PC-3 (cell line): ENCODE measurements at regions not wholly inside any gene's neighbourhood (a gene's known extent, or its start where the extent isn't known, plus 50 kb on each side); places are given as distances from the start of the nearest gene placed in this dataset.

ENCODE experiments used
- ATAC-seq: fragments of 200-7000 bp; cut with Tn5 transposase; 2 replicates; pipeline ENCODE4 v1.9.1; 2020; ENCODE audit warnings: mild to moderate bottlenecking, moderate library complexity
- BruUV-seq: library from RNA; stranded (reverse); fragments of 400-500 nt; replicated peaks from 2 replicates; lab custom pipeline; 2021; lab: Mats Ljungman, UMichigan
- CTCF ChIA-PET: fragments of 300-600 bp; sonication (Branson Sonifier 250); formaldehyde crosslinking; loops from one replicate; lab custom pipeline; 2022; ENCODE audit warnings: antibody characterized with exemption; lab: Charles Lee
- POLR2A ChIA-PET: fragments of 300-600 bp; sonication (Branson Sonifier 250); formaldehyde crosslinking; loops from one replicate; lab custom pipeline; 2022; ENCODE audit warnings: antibody characterized with exemption; ENCODE audit not compliant: unreplicated experiment; lab: Charles Lee
- DNase-seq: peaks from one replicate; pipeline ENCODE4 v3.0.0-alpha.2; 2015
- H2AFZ ChIP-seq: fragments of 300-600 bp; sonication (generic); 2 replicates; pipeline ENCODE4 v1.6.0; 2016; ENCODE audit warnings: antibody characterized with exemption, low read length
- H3F3A ChIP-seq: fragments of 300-600 bp; sonication (generic); one replicate; pipeline ENCODE4 v1.6.0; 2017; ENCODE audit warnings: antibody characterized with exemption, low read length, control low read depth, mild to moderate bottlenecking; ENCODE audit not compliant: unreplicated experiment
- H3K27ac ChIP-seq: fragments of 300-600 bp; sonication (generic); 2 replicates; pipeline ENCODE4 v1.5.1; 2016; ENCODE audit warnings: mild to moderate bottlenecking, low read length
- H3K27me3 ChIP-seq: fragments of 300-600 bp; sonication (generic); 2 replicates; pipeline ENCODE4 v1.6.1; 2016; ENCODE audit warnings: low read length, mixed read lengths
- H3K36me3 ChIP-seq: fragments of 300-600 bp; sonication (generic); 2 replicates; pipeline ENCODE4 v1.6.1; 2016; ENCODE audit warnings: low read depth, mixed run types, low read length, mixed read lengths
- H3K4me1 ChIP-seq: fragments of 300-600 bp; sonication (generic); 2 replicates; pipeline ENCODE4 v1.5.1; 2016; ENCODE audit warnings: low read length; ENCODE audit not compliant: insufficient read depth
- H3K4me2 ChIP-seq: fragments of 300-600 bp; sonication (generic); 2 replicates; pipeline ENCODE4 v1.6.0; 2016; ENCODE audit warnings: low read length
- H3K4me3 ChIP-seq: fragments of 300-600 bp; sonication (generic); 2 replicates; pipeline ENCODE4 v1.5.1; 2016; ENCODE audit warnings: mild to moderate bottlenecking, low read length, mixed read lengths
- H3K79me2 ChIP-seq: fragments of 300-600 bp; sonication (generic); 2 replicates; pipeline ENCODE4 v1.6.1; 2017; ENCODE audit warnings: low read length, mixed read lengths
- H3K9ac ChIP-seq: fragments of 300-600 bp; sonication (generic); 2 replicates; pipeline ENCODE4 v1.6.0; 2016; ENCODE audit warnings: mild to moderate bottlenecking, low read length
- H3K9me2 ChIP-seq: fragments of 300-600 bp; sonication (generic); replicated peaks from 2 replicates; pipeline ENCODE4 v1.6.1; 2016; ENCODE audit warnings: mixed run types, low read length, mixed read lengths
- H3K9me3 ChIP-seq: fragments of 300-600 bp; sonication (generic); 2 replicates; pipeline ENCODE4 v1.6.1; 2016; ENCODE audit warnings: low read length, mixed read lengths
- H4K20me1 ChIP-seq: fragments of 300-600 bp; sonication (generic); 2 replicates; pipeline ENCODE4 v1.6.1; 2016; ENCODE audit warnings: low read length, mixed read lengths
- EZH2 ChIP-seq: fragments of 300-600 bp; sonication (generic); IDR thresholded peaks from one replicate; pipeline ENCODE4 v1.6.1; 2017; ENCODE audit warnings: antibody characterized with exemption, mild to moderate bottlenecking, low read length; ENCODE audit not compliant: unreplicated experiment
- EZH2phosphoT487 ChIP-seq: fragments of 300-600 bp; sonication (generic); IDR thresholded peaks from 2 replicates; pipeline ENCODE4 v1.6.1; 2018; ENCODE audit warnings: mild to moderate bottlenecking, antibody characterized with exemption, low read length, borderline replicate concordance
- intact Hi-C: fragments of 100-400 bp; cut with micrococcal nuclease; formaldehyde crosslinking; loops from 2 replicates; pipeline ENCODE4 v1.9.0; 2023
- TF ChIP-seq, protein P1 (sequence below): fragments of 300-600 bp; sonication (generic); conservative IDR thresholded peaks from 2 replicates; pipeline ENCODE4 v1.5.1; 2017; ENCODE audit warnings: antibody characterized with exemption, low read depth, mild to moderate bottlenecking, low read length

DNA sequence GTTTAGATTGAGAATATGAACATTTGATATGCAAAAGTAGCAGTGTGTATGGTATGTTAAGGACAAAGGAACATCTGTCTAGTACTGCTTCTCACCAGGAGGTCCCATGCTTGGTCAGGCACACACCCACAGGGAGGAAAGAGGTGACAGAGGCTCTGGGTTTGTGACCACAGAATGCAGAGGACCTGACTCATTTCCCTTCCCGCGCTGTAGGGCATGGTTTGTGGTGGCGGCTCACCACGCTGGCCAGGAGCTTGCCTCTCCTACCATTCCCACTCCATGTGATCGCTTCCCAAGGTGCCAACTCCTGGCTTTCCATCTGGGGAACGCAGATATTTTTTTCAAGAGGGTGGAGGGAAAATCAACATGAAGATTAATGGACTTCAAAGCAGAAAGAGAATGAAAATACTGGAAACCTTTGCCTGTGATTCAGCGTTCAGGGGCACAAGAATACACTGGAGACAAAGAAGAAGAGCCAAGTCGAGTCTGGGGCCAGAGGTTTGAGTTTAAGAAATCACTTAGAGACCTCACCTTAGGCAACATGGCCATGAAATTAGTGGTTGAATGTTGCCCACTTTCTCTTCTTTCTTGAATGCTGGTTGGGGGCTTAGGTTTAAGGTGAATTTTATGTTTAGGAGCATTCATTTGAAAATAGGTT lies 477.8 kb downstream of the CCDC171 start:
- ChIA-PET POLR2A (no interaction called here), CTCF (interaction anchor here (0.6 kb wide), 1 partner anchor 73 kb away, joined by 8 read pairs; no protein-coding TSS in a partner anchor)
- Histone ChIP-seq H3K27me3 (no peaks in the 10 kb centered on the region), H2AFZ (0 out of 2 replicates have a peak overlapping the region, but pooled peaks have one; percentile 38), H3K9me2 (no peaks in the 10 kb centered on the region), H3K4me1 (peaks cover 36% of the 10 kb centered on the region), H3K27ac (peak overlapping the region; percentile 96), H3K9me3 (no peaks in the 10 kb centered on the region), H3F3A (no peaks in the 10 kb centered on the region), H3K36me3 (no peaks in the 10 kb centered on the region), H3K79me2 (no peaks in the 10 kb centered on the region), H3K4me2 (peak overlapping the region; percentile 6; the same call in 1 of the 2 replicates), H4K20me1 (no peaks in the 10 kb centered on the region), H3K4me3 (no peak overlapping the region), H3K9ac (peak overlapping the region; percentile 74)
- DNase-seq: peak; percentile 93
- TF ChIP-seq EZH2phosphoT487 (no peak), EZH2 (no peak)
- TF ChIP-seq, protein P1, sequence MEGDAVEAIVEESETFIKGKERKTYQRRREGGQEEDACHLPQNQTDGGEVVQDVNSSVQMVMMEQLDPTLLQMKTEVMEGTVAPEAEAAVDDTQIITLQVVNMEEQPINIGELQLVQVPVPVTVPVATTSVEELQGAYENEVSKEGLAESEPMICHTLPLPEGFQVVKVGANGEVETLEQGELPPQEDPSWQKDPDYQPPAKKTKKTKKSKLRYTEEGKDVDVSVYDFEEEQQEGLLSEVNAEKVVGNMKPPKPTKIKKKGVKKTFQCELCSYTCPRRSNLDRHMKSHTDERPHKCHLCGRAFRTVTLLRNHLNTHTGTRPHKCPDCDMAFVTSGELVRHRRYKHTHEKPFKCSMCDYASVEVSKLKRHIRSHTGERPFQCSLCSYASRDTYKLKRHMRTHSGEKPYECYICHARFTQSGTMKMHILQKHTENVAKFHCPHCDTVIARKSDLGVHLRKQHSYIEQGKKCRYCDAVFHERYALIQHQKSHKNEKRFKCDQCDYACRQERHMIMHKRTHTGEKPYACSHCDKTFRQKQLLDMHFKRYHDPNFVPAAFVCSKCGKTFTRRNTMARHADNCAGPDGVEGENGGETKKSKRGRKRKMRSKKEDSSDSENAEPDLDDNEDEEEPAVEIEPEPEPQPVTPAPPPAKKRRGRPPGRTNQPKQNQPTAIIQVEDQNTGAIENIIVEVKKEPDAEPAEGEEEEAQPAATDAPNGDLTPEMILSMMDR: no peak
- TSS peak; percentile 78 for BruUV-seq
- ATAC-seq: peak; percentile 93
- intact Hi-C loops: loop anchor here (5.0 kb wide), 1 partner anchor 102 kb away; no protein-coding TSS in a partner anchor

DNA sequence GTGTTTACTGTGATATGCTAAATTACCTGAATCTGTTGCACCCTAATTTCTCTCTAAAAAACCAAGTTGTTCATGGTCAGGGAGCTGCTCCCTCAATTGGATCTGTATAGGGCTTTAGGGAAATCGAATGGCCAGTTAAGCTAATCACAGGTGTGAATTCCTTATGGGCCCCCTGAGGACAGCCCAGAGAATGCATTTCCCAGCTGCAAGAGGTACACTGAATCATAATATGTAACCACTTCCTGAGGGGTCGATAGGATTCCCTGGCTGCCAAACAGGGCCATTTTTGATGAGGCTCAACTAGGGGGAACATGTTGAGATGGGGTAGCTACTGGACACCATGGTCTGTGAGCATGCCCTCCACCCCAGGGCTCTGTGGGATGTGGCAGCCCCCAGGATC lies 478.6 kb downstream of the CCDC171 start:
- Histone ChIP-seq H3K36me3 (no peaks in the 10 kb centered on the region), H3K4me1 (peaks cover 36% of the 10 kb centered on the region), H4K20me1 (no peaks in the 10 kb centered on the region), H3K4me2 (no peak overlapping the region), H2AFZ (no peak overlapping the region), H3K27ac (peak overlapping the region; percentile 96), H3F3A (no peaks in the 10 kb centered on the region), H3K9me2 (no peaks in the 10 kb centered on the region), H3K4me3 (no peak overlapping the region), H3K9ac (peak overlapping the region; percentile 74; the same call in 1 of the 2 replicates), H3K79me2 (no peaks in the 10 kb centered on the region), H3K9me3 (no peaks in the 10 kb centered on the region), H3K27me3 (no peaks in the 10 kb centered on the region)
- no peak for TF ChIP-seq EZH2phosphoT487
- TF ChIP-seq, protein P1: no peak
- no peak for TF ChIP-seq EZH2
- DNase-seq: no peak
- intact Hi-C loops: loop anchor here (5.0 kb wide), 1 partner anchor 101 kb away; no protein-coding TSS in a partner anchor
- ChIA-PET POLR2A (no interaction called here), CTCF (interaction anchor here (0.6 kb wide), 2 partner anchors 73 to 103 kb away, joined by 4 to 8 read pairs; no protein-coding TSS in a partner anchor)
- ATAC-seq: no peak
- BruUV-seq: no TSS peak

DNA sequence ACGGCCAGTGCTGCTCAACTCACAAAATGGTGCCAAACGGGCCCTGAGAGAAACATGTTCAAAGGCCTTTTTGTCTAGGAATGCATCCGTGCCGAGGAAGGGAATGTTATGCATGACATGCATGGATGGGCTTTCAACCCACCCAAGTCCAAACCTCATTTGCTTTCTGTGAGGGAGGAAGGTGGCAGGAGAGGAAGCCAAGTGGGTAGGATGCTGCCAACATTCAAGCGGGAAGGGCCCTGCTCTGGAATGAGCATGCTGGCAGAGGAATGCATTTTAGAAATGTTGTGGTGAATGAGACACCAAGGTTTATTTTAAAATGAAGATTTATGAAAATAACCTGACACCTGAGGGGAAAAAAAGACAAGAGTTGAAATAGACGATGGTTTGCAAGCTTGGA lies 479.1 kb downstream of the CCDC171 start:
- H4K20me1 ChIP-seq: no peaks in the 10 kb centered on the region
- peak overlapping the region; percentile 96 for H3K27ac ChIP-seq
- TF ChIP-seq, protein P1: no peak
- TF ChIP-seq EZH2: no peak
- TF ChIP-seq EZH2phosphoT487: no peak
- no peak overlapping the region for H3K4me2 ChIP-seq
- H3K79me2 ChIP-seq: no peaks in the 10 kb centered on the region
- H3K9me2 ChIP-seq: no peaks in the 10 kb centered on the region
- H2AFZ ChIP-seq: no peak overlapping the region
- peaks cover 36% of the 10 kb centered on the region for H3K4me1 ChIP-seq
- H3K4me3 ChIP-seq: no peak overlapping the region
- intact Hi-C loops: loop anchor here (5.0 kb wide), 1 partner anchor 100 kb away; no protein-coding TSS in a partner anchor
- ATAC-seq: no peak
- H3K27me3 ChIP-seq: no peaks in the 10 kb centered on the region
- BruUV-seq: no TSS peak
- DNase-seq: peak; percentile 26
- ChIA-PET POLR2A (no interaction called here), CTCF (no interaction called here)
- no peaks in the 10 kb centered on the region for H3K36me3 ChIP-seq
- no peak overlapping the region for H3K9ac ChIP-seq
- no peaks in the 10 kb centered on the region for H3K9me3 ChIP-seq
- H3F3A ChIP-seq: no peaks in the 10 kb centered on the region
